Osteoblast (primary cell): ENCODE measurements at regions not wholly inside any gene's neighbourhood (a gene's known extent, or its start where the extent isn't known, plus 50 kb on each side); places are given as distances from the start of the nearest gene placed in this dataset.

Source experiments
- DNase-seq: peaks from one replicate; pipeline ENCODE4 v3.0.0; 2011; ENCODE audit warnings: low spot score, mixed read lengths; ENCODE audit not compliant: insufficient read length; ENCODE audit errors: missing footprints
- H2AFZ ChIP-seq: 2 replicates; pipeline ENCODE4 v1.6.0; 2011; ENCODE audit warnings: mild to moderate bottlenecking, low read length
- H3K27ac ChIP-seq: 2 replicates; pipeline ENCODE4 v1.5.1; 2011; ENCODE audit warnings: mild to moderate bottlenecking, low read depth, low read length, moderate library complexity
- H3K27me3 ChIP-seq: 2 replicates; pipeline ENCODE4 v1.6.0; 2012; ENCODE audit warnings: mild to moderate bottlenecking, control low read depth, inconsistent platforms, low read length, moderate library complexity; ENCODE audit not compliant: insufficient read depth
- H3K36me3 ChIP-seq: 2 replicates; pipeline ENCODE4 v1.5.1; 2011; ENCODE audit warnings: mild to moderate bottlenecking, low read length, control low read depth, moderate library complexity; ENCODE audit not compliant: insufficient read depth
- H3K4me1 ChIP-seq: 2 replicates; pipeline ENCODE4 v1.5.1; 2011; ENCODE audit warnings: mild to moderate bottlenecking, low read length, control low read depth, moderate library complexity; ENCODE audit not compliant: insufficient read depth
- H3K4me2 ChIP-seq: 2 replicates; pipeline ENCODE4 v1.6.0; 2011; ENCODE audit warnings: mild to moderate bottlenecking, low read length; ENCODE audit not compliant: insufficient read depth
- H3K4me3 ChIP-seq: fragments of 200-600 bp; sonication (generic); 3 replicates; pipeline ENCODE4 v1.5.1; 2012; ENCODE audit warnings: mild to moderate bottlenecking, low read length, inconsistent platforms; ENCODE audit not compliant: insufficient read depth
- H3K79me2 ChIP-seq: 2 replicates; pipeline ENCODE4 v1.6.0; 2012; ENCODE audit warnings: mild to moderate bottlenecking, low read length, control low read depth, inconsistent platforms; ENCODE audit not compliant: insufficient read depth
- H3K9me3 ChIP-seq: 2 replicates; pipeline ENCODE4 v1.5.1; 2011; ENCODE audit warnings: low read depth, low read length, control low read depth
- H4K20me1 ChIP-seq: 2 replicates; pipeline ENCODE4 v1.6.0; 2012; ENCODE audit warnings: mild to moderate bottlenecking, low read length, control low read depth; ENCODE audit not compliant: insufficient read depth
- CTCF ChIP-seq: IDR thresholded peaks from 2 replicates; pipeline ENCODE4 v1.5.1; 2011; ENCODE audit warnings: mild to moderate bottlenecking, low read depth, low read length, moderate library complexity; ENCODE audit errors: extremely low read depth

GRCh38 chrX:39367416-39367815, 566.2 kb downstream of the MID1IP1 start:
- no peaks in the 10 kb centered on the region for H4K20me1 ChIP-seq
- H3K27me3 ChIP-seq: peaks cover 56% of the 10 kb centered on the region
- no peak for TF ChIP-seq CTCF
- H3K27ac ChIP-seq: no peak overlapping the region
- H3K79me2 ChIP-seq: no peaks in the 10 kb centered on the region
- H3K4me1 ChIP-seq: no peaks in the 10 kb centered on the region
- no peak overlapping the region for H2AFZ ChIP-seq
- no peak for DNase-seq
- no peaks in the 10 kb centered on the region for H3K36me3 ChIP-seq
- H3K9me3 ChIP-seq: no peaks in the 10 kb centered on the region
- no peak overlapping the region for H3K4me3 ChIP-seq
- H3K4me2 ChIP-seq: no peak overlapping the region

DNA sequence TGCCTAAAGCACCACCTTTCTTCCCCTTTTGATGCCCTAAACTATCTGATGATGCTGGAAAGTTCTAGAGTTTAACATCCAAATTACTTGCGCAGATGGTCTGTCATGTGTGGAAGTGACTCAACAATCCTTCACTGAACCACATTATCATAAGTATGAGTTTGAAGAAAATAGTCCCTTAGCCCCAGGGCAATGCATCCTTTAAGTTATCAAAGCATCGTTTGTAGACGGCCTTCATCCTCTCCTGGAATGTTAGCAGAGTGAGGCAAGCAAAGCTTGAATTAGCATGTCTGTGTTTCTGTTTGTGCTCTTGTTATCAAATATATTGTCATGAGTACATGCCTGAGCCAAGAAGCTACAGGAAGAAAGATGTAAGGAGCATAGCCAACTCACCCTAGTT, 570.9 kb downstream of the MID1IP1 start:
- TF ChIP-seq CTCF: no peak
- no peak overlapping the region for H3K27ac ChIP-seq

GRCh38 chrX:39377157-39377556, 575.9 kb downstream of the MID1IP1 start:
- H3K9me3 ChIP-seq: no peaks in the 10 kb centered on the region
- no peak overlapping the region for H3K4me2 ChIP-seq
- DNase-seq: no peak
- H2AFZ ChIP-seq: no peak overlapping the region
- H3K36me3 ChIP-seq: no peaks in the 10 kb centered on the region
- no peak overlapping the region for H3K27ac ChIP-seq
- H3K4me1 ChIP-seq: no peaks in the 10 kb centered on the region
- no peak for TF ChIP-seq CTCF
- H3K4me3 ChIP-seq: no peak overlapping the region
- no peaks in the 10 kb centered on the region for H3K79me2 ChIP-seq
- no peaks in the 10 kb centered on the region for H4K20me1 ChIP-seq
- peaks cover 43% of the 10 kb centered on the region for H3K27me3 ChIP-seq

More for the DNA sequence above, 570.9 kb downstream of the MID1IP1 start:
- no peak for DNase-seq
- no peaks in the 10 kb centered on the region for H3K4me1 ChIP-seq
- peaks cover 50% of the 10 kb centered on the region for H3K27me3 ChIP-seq
- H3K36me3 ChIP-seq: no peaks in the 10 kb centered on the region
- no peaks in the 10 kb centered on the region for H3K79me2 ChIP-seq
- H3K4me3 ChIP-seq: no peak overlapping the region
- H3K9me3 ChIP-seq: no peaks in the 10 kb centered on the region
- H4K20me1 ChIP-seq: no peaks in the 10 kb centered on the region
- no peak overlapping the region for H2AFZ ChIP-seq
- no peak overlapping the region for H3K4me2 ChIP-seq

- Histone ChIP-seq H3K9me3 (no peaks in the 10 kb centered on the region), H3K79me2 (no peaks in the 10 kb centered on the region), H3K4me1 (no peaks in the 10 kb centered on the region), H3K27me3 (peaks cover 42% of the 10 kb centered on the region), H4K20me1 (no peaks in the 10 kb centered on the region), H3K4me2 (no peak overlapping the region), H3K27ac (no peak overlapping the region), H2AFZ (no peak overlapping the region), H3K4me3 (no peak overlapping the region), H3K36me3 (no peaks in the 10 kb centered on the region)
- no peak for TF ChIP-seq CTCF
- no peak for DNase-seq
Observed at GRCh38 chrX:39377773-39378172, 576.5 kb downstream of the MID1IP1 start.
